ENCODE measurements at regions not wholly inside any gene's neighbourhood (a gene's known extent, or its start where the extent isn't known, plus 50 kb on each side); places are given as distances from the start of the nearest gene placed in this dataset.

DNA sequence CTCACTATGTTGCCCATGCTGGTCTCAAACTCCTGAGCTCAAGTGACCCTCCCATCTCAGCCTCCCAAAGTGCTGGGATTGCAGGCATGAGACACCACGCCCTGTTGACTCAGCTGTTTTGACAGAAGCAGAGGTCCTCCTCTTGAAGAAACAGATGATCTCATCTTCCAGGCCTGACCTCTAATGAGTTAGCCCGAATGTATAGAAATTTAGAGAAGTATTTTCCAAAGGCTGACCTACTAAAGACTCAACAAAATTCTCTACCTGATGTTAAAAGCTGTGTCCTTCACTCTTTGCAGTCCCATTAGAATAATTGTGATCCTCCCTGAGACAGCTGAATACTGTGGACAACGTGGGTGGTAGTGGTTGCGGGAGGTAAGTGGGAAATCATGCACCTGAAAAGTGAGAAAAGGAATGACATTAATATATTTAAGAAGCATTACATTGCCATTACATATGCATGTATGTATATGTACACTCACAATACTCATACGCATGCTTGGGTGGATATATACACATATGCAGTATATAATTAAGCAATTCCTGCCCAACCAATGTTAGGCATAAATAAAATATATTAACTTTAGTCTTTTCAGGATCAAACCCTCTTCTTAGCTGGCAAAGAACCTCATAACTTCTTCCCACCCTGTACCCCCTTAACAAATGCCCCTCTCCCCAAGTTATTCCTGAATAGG is 204.6 kb upstream of the NR2F2 start:
- TF ChIP-seq, protein P1, sequence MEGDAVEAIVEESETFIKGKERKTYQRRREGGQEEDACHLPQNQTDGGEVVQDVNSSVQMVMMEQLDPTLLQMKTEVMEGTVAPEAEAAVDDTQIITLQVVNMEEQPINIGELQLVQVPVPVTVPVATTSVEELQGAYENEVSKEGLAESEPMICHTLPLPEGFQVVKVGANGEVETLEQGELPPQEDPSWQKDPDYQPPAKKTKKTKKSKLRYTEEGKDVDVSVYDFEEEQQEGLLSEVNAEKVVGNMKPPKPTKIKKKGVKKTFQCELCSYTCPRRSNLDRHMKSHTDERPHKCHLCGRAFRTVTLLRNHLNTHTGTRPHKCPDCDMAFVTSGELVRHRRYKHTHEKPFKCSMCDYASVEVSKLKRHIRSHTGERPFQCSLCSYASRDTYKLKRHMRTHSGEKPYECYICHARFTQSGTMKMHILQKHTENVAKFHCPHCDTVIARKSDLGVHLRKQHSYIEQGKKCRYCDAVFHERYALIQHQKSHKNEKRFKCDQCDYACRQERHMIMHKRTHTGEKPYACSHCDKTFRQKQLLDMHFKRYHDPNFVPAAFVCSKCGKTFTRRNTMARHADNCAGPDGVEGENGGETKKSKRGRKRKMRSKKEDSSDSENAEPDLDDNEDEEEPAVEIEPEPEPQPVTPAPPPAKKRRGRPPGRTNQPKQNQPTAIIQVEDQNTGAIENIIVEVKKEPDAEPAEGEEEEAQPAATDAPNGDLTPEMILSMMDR (IDR thresholded peaks at IDR 0.05; ENCODE audit: insufficient read depth, low read length): no peak
- TF ChIP-seq POLR2AphosphoS5 (IDR thresholded peaks at IDR 0.05; ENCODE audit: low read depth) (no peak), GABPA (IDR thresholded peaks at IDR 0.05; ENCODE audit: low read depth) (no peak), SPI1 (IDR thresholded peaks at IDR 0.05; ENCODE audit: borderline replicate concordance, low read depth) (no peak)
- TF ChIP-seq, protein P2, sequence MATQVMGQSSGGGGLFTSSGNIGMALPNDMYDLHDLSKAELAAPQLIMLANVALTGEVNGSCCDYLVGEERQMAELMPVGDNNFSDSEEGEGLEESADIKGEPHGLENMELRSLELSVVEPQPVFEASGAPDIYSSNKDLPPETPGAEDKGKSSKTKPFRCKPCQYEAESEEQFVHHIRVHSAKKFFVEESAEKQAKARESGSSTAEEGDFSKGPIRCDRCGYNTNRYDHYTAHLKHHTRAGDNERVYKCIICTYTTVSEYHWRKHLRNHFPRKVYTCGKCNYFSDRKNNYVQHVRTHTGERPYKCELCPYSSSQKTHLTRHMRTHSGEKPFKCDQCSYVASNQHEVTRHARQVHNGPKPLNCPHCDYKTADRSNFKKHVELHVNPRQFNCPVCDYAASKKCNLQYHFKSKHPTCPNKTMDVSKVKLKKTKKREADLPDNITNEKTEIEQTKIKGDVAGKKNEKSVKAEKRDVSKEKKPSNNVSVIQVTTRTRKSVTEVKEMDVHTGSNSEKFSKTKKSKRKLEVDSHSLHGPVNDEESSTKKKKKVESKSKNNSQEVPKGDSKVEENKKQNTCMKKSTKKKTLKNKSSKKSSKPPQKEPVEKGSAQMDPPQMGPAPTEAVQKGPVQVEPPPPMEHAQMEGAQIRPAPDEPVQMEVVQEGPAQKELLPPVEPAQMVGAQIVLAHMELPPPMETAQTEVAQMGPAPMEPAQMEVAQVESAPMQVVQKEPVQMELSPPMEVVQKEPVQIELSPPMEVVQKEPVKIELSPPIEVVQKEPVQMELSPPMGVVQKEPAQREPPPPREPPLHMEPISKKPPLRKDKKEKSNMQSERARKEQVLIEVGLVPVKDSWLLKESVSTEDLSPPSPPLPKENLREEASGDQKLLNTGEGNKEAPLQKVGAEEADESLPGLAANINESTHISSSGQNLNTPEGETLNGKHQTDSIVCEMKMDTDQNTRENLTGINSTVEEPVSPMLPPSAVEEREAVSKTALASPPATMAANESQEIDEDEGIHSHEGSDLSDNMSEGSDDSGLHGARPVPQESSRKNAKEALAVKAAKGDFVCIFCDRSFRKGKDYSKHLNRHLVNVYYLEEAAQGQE (IDR thresholded peaks at IDR 0.05; ENCODE audit: insufficient replicate concordance, low read depth): no peak
